GM12878 (cell line): ENCODE measurements at regions not wholly inside any gene's neighbourhood (a gene's known extent, or its start where the extent isn't known, plus 50 kb on each side); places are given as distances from the start of the nearest gene placed in this dataset.

Source experiments
- ATAC-seq: fragments of 200-7000 bp; cut with Tn5 transposase; 3 replicates; pipeline ENCODE4 v1.9.1; 2020; ENCODE audit warnings: mild to moderate bottlenecking, moderate library complexity
- BruUV-seq: library from RNA; stranded (reverse); fragments of 400-500 nt; replicated peaks from 2 replicates; lab custom pipeline; 2021; lab: Mats Ljungman, UMichigan
- CTCF ChIA-PET: fragments of 300-600 bp; sonication (Branson Sonifier 250); formaldehyde crosslinking; extraction: SDS; loops from one replicate; lab custom pipeline; 2021; ENCODE audit warnings: inconsistent platforms; lab: Yijun Ruan, JAX
- POLR2A ChIA-PET: fragments of 350-600 bp; formaldehyde crosslinking; extraction: SDS; loops from one replicate; lab custom pipeline; 2021; ENCODE audit warnings: inconsistent platforms; lab: Charles Lee
- RAD21 ChIA-PET: fragments of 300-600 bp; sonication (Branson Sonifier 250); formaldehyde crosslinking; loops from one replicate; lab custom pipeline; 2023; ENCODE audit warnings: antibody characterized with exemption; ENCODE audit not compliant: unreplicated experiment; lab: Charles Lee
- SMC1A ChIA-PET: fragments of 300-600 bp; sonication (Branson Sonifier 250); formaldehyde crosslinking; loops from one replicate; lab custom pipeline; 2023; ENCODE audit not compliant: unreplicated experiment, uncharacterized antibody; lab: Charles Lee
- DNase-seq: peaks from one replicate; pipeline ENCODE4 v3.0.0-alpha.2; 2011; ENCODE audit warnings: low read depth, low spot score
- FAIRE-seq: peaks from 3 replicates; lab custom pipeline; 2011; peaks lifted over from hg19 to GRCh38; lab: Jason Lieb, UNC
- H2AFZ ChIP-seq: 2 replicates; pipeline ENCODE4 v1.6.0; 2011; ENCODE audit warnings: low read depth, low read length, control low read depth; ENCODE audit not compliant: control insufficient read depth
- H3K27ac ChIP-seq: 2 replicates; pipeline ENCODE4 v1.5.1; 2011; ENCODE audit warnings: control low read depth; ENCODE audit not compliant: control insufficient read depth, insufficient read depth
- H3K27me3 ChIP-seq, 2 experiments: replicated peaks in 1 of 2; 2 replicates each; pipeline versions ENCODE4 v1.6.0 to v1.6.1; 2011; ENCODE audit warnings: low read length in 1 of 2; ENCODE audit not compliant: control insufficient read depth in 2 of 2, insufficient read depth in 2 of 2
- H3K36me3 ChIP-seq, 2 experiments: 2 replicates each; pipeline ENCODE4 v1.5.1; 2011; ENCODE audit warnings: low read length in 1 of 2; ENCODE audit not compliant: control insufficient read depth in 2 of 2, insufficient read depth in 2 of 2
- H3K4me1 ChIP-seq: 2 replicates; pipeline ENCODE4 v1.6.1; 2011; ENCODE audit warnings: mild to moderate bottlenecking, low read length, moderate library complexity, mixed read lengths; ENCODE audit not compliant: control insufficient read depth, insufficient read depth
- H3K4me2 ChIP-seq: 2 replicates; pipeline ENCODE4 v1.6.0; 2011; ENCODE audit warnings: control low read depth; ENCODE audit not compliant: control insufficient read depth, insufficient read depth
- H3K4me3 ChIP-seq: fragments of 200-600 bp; sonication (generic); 2 replicates; pipeline ENCODE4 v1.5.1; 2016
- H3K79me2 ChIP-seq: 2 replicates; pipeline ENCODE4 v1.6.0; 2011; ENCODE audit warnings: low read length; ENCODE audit not compliant: control insufficient read depth, insufficient read depth
- H3K9ac ChIP-seq: 2 replicates; pipeline ENCODE4 v1.8.0; 2011; ENCODE audit warnings: low read length, control low read depth, mixed read lengths; ENCODE audit not compliant: control insufficient read depth, insufficient read depth
- H3K9me3 ChIP-seq: replicated peaks from 3 replicates; pipeline ENCODE4 v1.5.1; 2011; ENCODE audit warnings: mild to moderate bottlenecking, low read length; ENCODE audit not compliant: control insufficient read depth, insufficient read depth
- H4K20me1 ChIP-seq: 2 replicates; pipeline ENCODE4 v1.6.0; 2011; ENCODE audit not compliant: control insufficient read depth, insufficient read depth
- NFIC ChIP-seq: IDR thresholded peaks from 2 replicates; pipeline ENCODE4 v1.6.1; 2012; ENCODE audit warnings: low read depth, mild to moderate bottlenecking, inconsistent platforms, low read length, moderate library complexity
- PAX5 ChIP-seq: IDR thresholded peaks from 2 replicates; pipeline ENCODE4 v1.6.1; 2011; ENCODE audit warnings: low read depth, low read length, borderline replicate concordance
- PAX8 ChIP-seq: fragments of 450-650 bp; IDR thresholded peaks from 2 replicates; pipeline ENCODE4 v1.6.1; 2017; ENCODE audit warnings: mild to moderate bottlenecking, moderate library complexity
- RUNX3 ChIP-seq: IDR thresholded peaks from 2 replicates; pipeline ENCODE4 v1.6.1; 2012; ENCODE audit warnings: low read length, inconsistent platforms
- SIN3A ChIP-seq: IDR thresholded peaks from 2 replicates; pipeline ENCODE4 v1.6.1; 2012; ENCODE audit warnings: low read depth, low read length, improper control_type of control experiment
- SREBF2 ChIP-seq: IDR thresholded peaks from 2 replicates; pipeline ENCODE4 v1.6.1; 2012; ENCODE audit warnings: mild to moderate bottlenecking, low read length
- SRF ChIP-seq, 2 experiments: IDR thresholded peaks; 2 replicates each; pipeline ENCODE4 v1.6.1; 2011; ENCODE audit warnings: low read depth in 2 of 2, low read length in 2 of 2, mild to moderate bottlenecking in 1 of 2, moderate library complexity in 1 of 2
- TARDBP ChIP-seq: IDR thresholded peaks from 2 replicates; pipeline ENCODE4 v1.6.1; 2016; ENCODE audit warnings: borderline replicate concordance
- TCF12 ChIP-seq: IDR thresholded peaks from 2 replicates; pipeline ENCODE4 v1.6.1; 2011; ENCODE audit warnings: low read depth, mild to moderate bottlenecking, low read length
- YBX1 ChIP-seq: fragments of 450-650 bp; IDR thresholded peaks from 2 replicates; pipeline ENCODE4 v1.6.1; 2016; ENCODE audit warnings: antibody characterized with exemption
- ZNF217 ChIP-seq: fragments of 450-650 bp; IDR thresholded peaks from 2 replicates; pipeline ENCODE4 v1.6.1; 2017; ENCODE audit warnings: antibody characterized with exemption, mild to moderate bottlenecking
- WGBS: methylation state at CpG from one replicate; pipeline ENCODE4 v1.1.6; 2016; ENCODE audit warnings: low lambda C conversion rate; ENCODE audit not compliant: insufficient replicate concordance, insufficient coverage; ENCODE audit errors: missing lambda C conversion rate; 5-methylcytosine and 5-hydroxymethylcytosine counted together
- in situ Hi-C: fragments of 300-500 bp; cut with MboI; formaldehyde crosslinking; loops from 9 replicates; pipeline ENCODE4 v1.14.3; 2018; ENCODE audit warnings: mixed read lengths
- intact Hi-C: fragments of 100-400 bp; cut with micrococcal nuclease; formaldehyde crosslinking; loops from one replicate; pipeline ENCODE4 v1.14.2; 2022; ENCODE audit not compliant: unreplicated experiment
- TF ChIP-seq, protein P1 (sequence below): IDR thresholded peaks from 2 replicates; pipeline ENCODE4 v1.6.1; 2012; ENCODE audit warnings: mild to moderate bottlenecking, low read depth, low read length
- TF ChIP-seq, protein P2 (sequence below): fragments of 450-650 bp; IDR thresholded peaks from 2 replicates; pipeline ENCODE4 v1.6.1; 2017; ENCODE audit warnings: mild to moderate bottlenecking, moderate library complexity
- TF ChIP-seq, protein P3 (sequence below): fragments of 450-650 bp; IDR thresholded peaks from 2 replicates; pipeline ENCODE4 v1.6.1; 2017; ENCODE audit warnings: mild to moderate bottlenecking
- TF ChIP-seq, protein P4 (sequence below): fragments of 450-650 bp; IDR thresholded peaks from 2 replicates; pipeline ENCODE4 v1.6.1; 2016; ENCODE audit warnings: mild to moderate bottlenecking

DNA sequence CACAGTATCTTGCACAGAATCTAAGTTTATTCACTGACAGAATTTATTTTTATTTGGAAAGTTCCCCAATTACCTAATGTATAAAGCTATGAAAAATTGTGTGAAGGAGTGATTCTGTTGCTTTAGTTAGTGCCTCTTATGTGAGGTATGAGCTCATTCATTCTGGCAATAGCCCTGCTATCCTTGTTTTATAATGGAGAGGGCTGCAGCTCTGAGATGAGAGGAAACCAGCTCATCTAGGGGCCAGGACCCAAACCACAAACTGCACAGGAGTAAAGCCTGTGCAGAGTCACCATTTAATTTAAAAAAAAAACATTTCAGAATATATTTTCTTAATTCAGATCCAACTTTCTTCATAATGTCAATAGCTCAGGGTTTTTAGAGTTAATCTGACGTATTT is 383.0 kb downstream of the TMEM182 start:
- H2AFZ ChIP-seq: no peak overlapping the region
- no peak overlapping the region for H3K9ac ChIP-seq
- H3K27me3 ChIP-seq: no peaks in the 10 kb centered on the region; a peak in 1 of 4 replicates
- no peaks in the 10 kb centered on the region for H4K20me1 ChIP-seq
- no TSS peak for BruUV-seq
- no peaks in the 10 kb centered on the region for H3K4me1 ChIP-seq
- FAIRE-seq (no peak), ATAC-seq (no peak), DNase-seq (no peak)
- no peak overlapping the region for H3K4me2 ChIP-seq
- H3K4me3 ChIP-seq: no peak overlapping the region
- no peak overlapping the region for H3K27ac ChIP-seq
- WGBS: 14% methylated on average over 1 of the region's 1 CpG
- no peaks in the 10 kb centered on the region for H3K36me3 ChIP-seq
- ChIA-PET POLR2A (no interaction called here), CTCF (interaction anchor here (0.8 to 4.0 kb wide), 3 partner anchors 10 to 16 kb away, joined by 3 to 14 read pairs (median 3); no protein-coding TSS in a partner anchor), RAD21 (no interaction called here), SMC1A (interaction anchor here (0.9 kb wide), 1 partner anchor 13 kb away, joined by 3 read pairs; no protein-coding TSS in a partner anchor)
- no peaks in the 10 kb centered on the region for H3K79me2 ChIP-seq
- H3K9me3 ChIP-seq: no peaks in the 10 kb centered on the region
- in situ Hi-C loops: no loop called here
- intact Hi-C loops: no loop called here
- TF ChIP-seq, protein P1, sequence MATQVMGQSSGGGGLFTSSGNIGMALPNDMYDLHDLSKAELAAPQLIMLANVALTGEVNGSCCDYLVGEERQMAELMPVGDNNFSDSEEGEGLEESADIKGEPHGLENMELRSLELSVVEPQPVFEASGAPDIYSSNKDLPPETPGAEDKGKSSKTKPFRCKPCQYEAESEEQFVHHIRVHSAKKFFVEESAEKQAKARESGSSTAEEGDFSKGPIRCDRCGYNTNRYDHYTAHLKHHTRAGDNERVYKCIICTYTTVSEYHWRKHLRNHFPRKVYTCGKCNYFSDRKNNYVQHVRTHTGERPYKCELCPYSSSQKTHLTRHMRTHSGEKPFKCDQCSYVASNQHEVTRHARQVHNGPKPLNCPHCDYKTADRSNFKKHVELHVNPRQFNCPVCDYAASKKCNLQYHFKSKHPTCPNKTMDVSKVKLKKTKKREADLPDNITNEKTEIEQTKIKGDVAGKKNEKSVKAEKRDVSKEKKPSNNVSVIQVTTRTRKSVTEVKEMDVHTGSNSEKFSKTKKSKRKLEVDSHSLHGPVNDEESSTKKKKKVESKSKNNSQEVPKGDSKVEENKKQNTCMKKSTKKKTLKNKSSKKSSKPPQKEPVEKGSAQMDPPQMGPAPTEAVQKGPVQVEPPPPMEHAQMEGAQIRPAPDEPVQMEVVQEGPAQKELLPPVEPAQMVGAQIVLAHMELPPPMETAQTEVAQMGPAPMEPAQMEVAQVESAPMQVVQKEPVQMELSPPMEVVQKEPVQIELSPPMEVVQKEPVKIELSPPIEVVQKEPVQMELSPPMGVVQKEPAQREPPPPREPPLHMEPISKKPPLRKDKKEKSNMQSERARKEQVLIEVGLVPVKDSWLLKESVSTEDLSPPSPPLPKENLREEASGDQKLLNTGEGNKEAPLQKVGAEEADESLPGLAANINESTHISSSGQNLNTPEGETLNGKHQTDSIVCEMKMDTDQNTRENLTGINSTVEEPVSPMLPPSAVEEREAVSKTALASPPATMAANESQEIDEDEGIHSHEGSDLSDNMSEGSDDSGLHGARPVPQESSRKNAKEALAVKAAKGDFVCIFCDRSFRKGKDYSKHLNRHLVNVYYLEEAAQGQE: no peak
- no peak for TF ChIP-seq ZNF217
- no peak for TF ChIP-seq PAX5
- TF ChIP-seq PAX8: no peak
- no peak for TF ChIP-seq TCF12
- no peak for TF ChIP-seq SIN3A
- TF ChIP-seq, protein P2, sequence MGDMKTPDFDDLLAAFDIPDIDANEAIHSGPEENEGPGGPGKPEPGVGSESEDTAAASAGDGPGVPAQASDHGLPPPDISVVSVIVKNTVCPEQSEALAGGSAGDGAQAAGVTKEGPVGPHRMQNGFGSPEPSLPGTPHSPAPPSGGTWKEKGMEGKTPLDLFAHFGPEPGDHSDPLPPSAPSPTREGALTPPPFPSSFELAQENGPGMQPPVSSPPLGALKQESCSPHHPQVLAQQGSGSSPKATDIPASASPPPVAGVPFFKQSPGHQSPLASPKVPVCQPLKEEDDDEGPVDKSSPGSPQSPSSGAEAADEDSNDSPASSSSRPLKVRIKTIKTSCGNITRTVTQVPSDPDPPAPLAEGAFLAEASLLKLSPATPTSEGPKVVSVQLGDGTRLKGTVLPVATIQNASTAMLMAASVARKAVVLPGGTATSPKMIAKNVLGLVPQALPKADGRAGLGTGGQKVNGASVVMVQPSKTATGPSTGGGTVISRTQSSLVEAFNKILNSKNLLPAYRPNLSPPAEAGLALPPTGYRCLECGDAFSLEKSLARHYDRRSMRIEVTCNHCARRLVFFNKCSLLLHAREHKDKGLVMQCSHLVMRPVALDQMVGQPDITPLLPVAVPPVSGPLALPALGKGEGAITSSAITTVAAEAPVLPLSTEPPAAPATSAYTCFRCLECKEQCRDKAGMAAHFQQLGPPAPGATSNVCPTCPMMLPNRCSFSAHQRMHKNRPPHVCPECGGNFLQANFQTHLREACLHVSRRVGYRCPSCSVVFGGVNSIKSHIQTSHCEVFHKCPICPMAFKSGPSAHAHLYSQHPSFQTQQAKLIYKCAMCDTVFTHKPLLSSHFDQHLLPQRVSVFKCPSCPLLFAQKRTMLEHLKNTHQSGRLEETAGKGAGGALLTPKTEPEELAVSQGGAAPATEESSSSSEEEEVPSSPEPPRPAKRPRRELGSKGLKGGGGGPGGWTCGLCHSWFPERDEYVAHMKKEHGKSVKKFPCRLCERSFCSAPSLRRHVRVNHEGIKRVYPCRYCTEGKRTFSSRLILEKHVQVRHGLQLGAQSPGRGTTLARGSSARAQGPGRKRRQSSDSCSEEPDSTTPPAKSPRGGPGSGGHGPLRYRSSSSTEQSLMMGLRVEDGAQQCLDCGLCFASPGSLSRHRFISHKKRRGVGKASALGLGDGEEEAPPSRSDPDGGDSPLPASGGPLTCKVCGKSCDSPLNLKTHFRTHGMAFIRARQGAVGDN: no peak
- no peak for TF ChIP-seq TARDBP
- TF ChIP-seq NFIC: no peak
- no peak for TF ChIP-seq SREBF2
- no peak for TF ChIP-seq SRF (IDR thresholded peaks at IDR 0.05; ENCODE audit: low read depth in 2 of 2, low read length in 2 of 2)
- TF ChIP-seq, protein P3, sequence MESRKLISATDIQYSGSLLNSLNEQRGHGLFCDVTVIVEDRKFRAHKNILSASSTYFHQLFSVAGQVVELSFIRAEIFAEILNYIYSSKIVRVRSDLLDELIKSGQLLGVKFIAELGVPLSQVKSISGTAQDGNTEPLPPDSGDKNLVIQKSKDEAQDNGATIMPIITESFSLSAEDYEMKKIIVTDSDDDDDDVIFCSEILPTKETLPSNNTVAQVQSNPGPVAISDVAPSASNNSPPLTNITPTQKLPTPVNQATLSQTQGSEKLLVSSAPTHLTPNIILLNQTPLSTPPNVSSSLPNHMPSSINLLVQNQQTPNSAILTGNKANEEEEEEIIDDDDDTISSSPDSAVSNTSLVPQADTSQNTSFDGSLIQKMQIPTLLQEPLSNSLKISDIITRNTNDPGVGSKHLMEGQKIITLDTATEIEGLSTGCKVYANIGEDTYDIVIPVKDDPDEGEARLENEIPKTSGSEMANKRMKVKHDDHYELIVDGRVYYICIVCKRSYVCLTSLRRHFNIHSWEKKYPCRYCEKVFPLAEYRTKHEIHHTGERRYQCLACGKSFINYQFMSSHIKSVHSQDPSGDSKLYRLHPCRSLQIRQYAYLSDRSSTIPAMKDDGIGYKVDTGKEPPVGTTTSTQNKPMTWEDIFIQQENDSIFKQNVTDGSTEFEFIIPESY: no peak
- no peak for TF ChIP-seq RUNX3
- TF ChIP-seq YBX1: no peak
- TF ChIP-seq, protein P4, sequence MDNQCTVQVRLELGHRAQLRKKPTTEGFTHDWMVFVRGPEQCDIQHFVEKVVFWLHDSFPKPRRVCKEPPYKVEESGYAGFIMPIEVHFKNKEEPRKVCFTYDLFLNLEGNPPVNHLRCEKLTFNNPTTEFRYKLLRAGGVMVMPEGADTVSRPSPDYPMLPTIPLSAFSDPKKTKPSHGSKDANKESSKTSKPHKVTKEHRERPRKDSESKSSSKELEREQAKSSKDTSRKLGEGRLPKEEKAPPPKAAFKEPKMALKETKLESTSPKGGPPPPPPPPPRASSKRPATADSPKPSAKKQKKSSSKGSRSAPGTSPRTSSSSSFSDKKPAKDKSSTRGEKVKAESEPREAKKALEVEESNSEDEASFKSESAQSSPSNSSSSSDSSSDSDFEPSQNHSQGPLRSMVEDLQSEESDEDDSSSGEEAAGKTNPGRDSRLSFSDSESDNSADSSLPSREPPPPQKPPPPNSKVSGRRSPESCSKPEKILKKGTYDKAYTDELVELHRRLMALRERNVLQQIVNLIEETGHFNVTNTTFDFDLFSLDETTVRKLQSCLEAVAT: no peak
